H9 (cell line): ENCODE measurements at regions not wholly inside any gene's neighbourhood (a gene's known extent, or its start where the extent isn't known, plus 50 kb on each side); places are given as distances from the start of the nearest gene placed in this dataset.
"Not testable (repeated sequence)": the region's sequence is repeated elsewhere in the genome, so short reads cannot be mapped to it uniquely, and the experiment has no call there.

ENCODE experiments used
- DNase-seq: peaks from one replicate; pipeline ENCODE4 v3.0.0-alpha.2; 2017
- H2AFZ ChIP-seq: one replicate; pipeline ENCODE4 v1.6.1; 2013; ENCODE audit warnings: mild to moderate bottlenecking, low read length, control low read depth, moderate library complexity
- H2AK5ac ChIP-seq: 2 replicates; pipeline ENCODE4 v1.6.1; 2013; ENCODE audit warnings: low read length, control low read depth, mixed read lengths; ENCODE audit not compliant: insufficient read length
- H2BK120ac ChIP-seq: one replicate; pipeline ENCODE4 v1.6.1; 2013; ENCODE audit warnings: low read depth, mild to moderate bottlenecking, low read length, control low read depth, inconsistent platforms; ENCODE audit not compliant: poor library complexity, severe bottlenecking
- H2BK12ac ChIP-seq: 2 replicates; pipeline ENCODE4 v1.6.1; 2013; ENCODE audit warnings: low read length, control low read depth, mixed read lengths, low read depth; ENCODE audit not compliant: insufficient read length
- H2BK15ac ChIP-seq: 2 replicates; pipeline ENCODE4 v1.6.1; 2013; ENCODE audit warnings: low read depth, low read length, control low read depth
- H2BK20ac ChIP-seq: one replicate; pipeline ENCODE4 v1.6.1; 2013; ENCODE audit warnings: low read depth, mild to moderate bottlenecking, low read length, control low read depth, inconsistent platforms; ENCODE audit not compliant: poor library complexity, severe bottlenecking
- H2BK5ac ChIP-seq: 2 replicates; pipeline ENCODE4 v1.6.1; 2013; ENCODE audit warnings: low read length, control low read depth, mixed read lengths; ENCODE audit not compliant: insufficient read length
- H3K14ac ChIP-seq: 2 replicates; pipeline ENCODE4 v1.6.1; 2013; ENCODE audit warnings: low read length, control low read depth; ENCODE audit not compliant: insufficient read depth
- H3K18ac ChIP-seq: 2 replicates; pipeline ENCODE4 v1.6.1; 2013; ENCODE audit warnings: low read depth, mild to moderate bottlenecking, mixed read lengths, low read length, control low read depth; ENCODE audit not compliant: insufficient read length
- H3K23ac ChIP-seq: 2 replicates; pipeline ENCODE4 v1.6.1; 2013; ENCODE audit warnings: low read length, control low read depth, mixed read lengths, low read depth; ENCODE audit not compliant: insufficient read length
- H3K23me2 ChIP-seq: 2 replicates; pipeline ENCODE4 v1.6.1; 2013; ENCODE audit warnings: low read depth, mild to moderate bottlenecking, mixed read lengths, low read length, control low read depth; ENCODE audit not compliant: insufficient read length, poor library complexity, severe bottlenecking
- H3K27ac ChIP-seq: 2 replicates; pipeline ENCODE4 v1.5.1; 2013; ENCODE audit warnings: low read length, control low read depth, mixed read lengths, low read depth; ENCODE audit not compliant: insufficient read length
- H3K27me3 ChIP-seq: 2 replicates; pipeline ENCODE4 v1.6.1; 2013; ENCODE audit warnings: low read length, control low read depth, inconsistent platforms; ENCODE audit not compliant: insufficient read depth
- H3K4ac ChIP-seq: 2 replicates; pipeline ENCODE4 v1.6.1; 2013; ENCODE audit warnings: low read depth, mild to moderate bottlenecking, control low read depth, inconsistent platforms, low read length, moderate library complexity
- H3K4me1 ChIP-seq: 2 replicates; pipeline ENCODE4 v1.6.1; 2013; ENCODE audit warnings: low read length, control low read depth, inconsistent platforms; ENCODE audit not compliant: insufficient read depth
- H3K4me2 ChIP-seq: 2 replicates; pipeline ENCODE4 v1.6.1; 2013; ENCODE audit warnings: low read length, control low read depth, mixed read lengths; ENCODE audit not compliant: insufficient read length, insufficient read depth
- H3K56ac ChIP-seq: 2 replicates; pipeline ENCODE4 v1.6.1; 2013; ENCODE audit warnings: low read depth, mild to moderate bottlenecking, mixed read lengths, low read length, control low read depth; ENCODE audit not compliant: insufficient read length
- H3K79me1 ChIP-seq: 2 replicates; pipeline ENCODE4 v1.6.1; 2013; ENCODE audit warnings: low read depth, mild to moderate bottlenecking, moderate library complexity, low read length, control low read depth, inconsistent platforms; ENCODE audit not compliant: insufficient read depth, poor library complexity, severe bottlenecking
- H3K79me2 ChIP-seq: 2 replicates; pipeline ENCODE4 v1.6.1; 2013; ENCODE audit warnings: low read length, control low read depth, inconsistent platforms; ENCODE audit not compliant: insufficient read depth
- H3K9ac ChIP-seq: 2 replicates; pipeline ENCODE4 v1.6.1; 2013; ENCODE audit warnings: low read length, control low read depth, mixed read lengths; ENCODE audit not compliant: insufficient read length; ENCODE audit errors: extremely low read depth
- H3K9me3 ChIP-seq: one replicate; pipeline ENCODE4 v1.6.1; 2013; ENCODE audit warnings: low read depth, low read length, inconsistent platforms; ENCODE audit not compliant: control insufficient read depth
- H3T11ph ChIP-seq: one replicate; pipeline ENCODE4 v1.6.1; 2013; ENCODE audit warnings: mild to moderate bottlenecking, low read length, control low read depth, inconsistent platforms
- H4K20me1 ChIP-seq: one replicate; pipeline ENCODE4 v1.6.1; 2013; ENCODE audit not compliant: control insufficient read depth, insufficient read length, insufficient read depth
- H4K5ac ChIP-seq: 2 replicates; pipeline ENCODE4 v1.6.1; 2013; ENCODE audit warnings: low read depth, mild to moderate bottlenecking, mixed read lengths, low read length, control low read depth; ENCODE audit not compliant: insufficient read length
- H4K8ac ChIP-seq: replicated peaks from 2 replicates; pipeline ENCODE4 v1.6.1; 2013; ENCODE audit warnings: low read length, control low read depth, mixed read lengths, low read depth; ENCODE audit not compliant: insufficient read length
- H4K91ac ChIP-seq: 2 replicates; pipeline ENCODE4 v1.6.1; 2013; ENCODE audit warnings: low read depth, mild to moderate bottlenecking, moderate library complexity, mixed read lengths, low read length, control low read depth; ENCODE audit not compliant: insufficient read length
- H3K27ac Mint-ChIP-seq, 3 experiments: 2 replicates in 2 of 3; 3 replicates in 1 of 3; pipeline ENCODE4 v1.8.0; 2020 to 2021; ENCODE audit warnings: mixed read lengths in 3 of 3, mild to moderate bottlenecking in 1 of 3, moderate library complexity in 1 of 3
- H3K27me3 Mint-ChIP-seq: 2 replicates; pipeline ENCODE4 v1.8.0; 2021; ENCODE audit warnings: low read depth, mild to moderate bottlenecking, moderate library complexity, mixed read lengths
- H3K36me3 Mint-ChIP-seq, 3 experiments: 2 replicates in 2 of 3; 3 replicates in 1 of 3; pipeline ENCODE4 v1.8.0; 2020 to 2021; ENCODE audit warnings: low read depth in 3 of 3, mixed read lengths in 3 of 3; ENCODE audit not compliant: insufficient read depth in 1 of 3
- H3K4me1 Mint-ChIP-seq, 2 experiments: 2 replicates each; pipeline ENCODE4 v1.8.0; 2020; ENCODE audit warnings: mixed read lengths in 2 of 2
- H3K4me3 Mint-ChIP-seq, 2 experiments: 2 replicates in 1 of 2; 3 replicates in 1 of 2; pipeline ENCODE4 v1.8.0; 2020 to 2021; ENCODE audit warnings: mild to moderate bottlenecking in 2 of 2, mixed read lengths in 2 of 2, moderate library complexity in 1 of 2
- H3K9me3 Mint-ChIP-seq, 2 experiments: 2 replicates in 1 of 2; 3 replicates in 1 of 2; pipeline ENCODE4 v1.8.0; 2020; ENCODE audit warnings: mild to moderate bottlenecking in 2 of 2, mixed read lengths in 2 of 2, moderate library complexity in 1 of 2
- WGBS: extraction: QIAGEN DNeasy Blood & Tissue Kit; methylation state at CpG from one replicate; pipeline ENCODE4 v1.1.7; 2013; ENCODE audit warnings: missing lambda C conversion rate, low lambda C conversion rate, mixed read lengths; ENCODE audit not compliant: insufficient read length; ENCODE audit errors: extremely low coverage; 5-methylcytosine and 5-hydroxymethylcytosine counted together
- TF ChIP-seq, protein P1 (sequence below): fragments of 200-600 bp; sonication (generic); conservative IDR thresholded peaks from 3 replicates; pipeline ENCODE4 v1.8.0; 2021; ENCODE audit warnings: antibody characterized with exemption, mild to moderate bottlenecking

DNA sequence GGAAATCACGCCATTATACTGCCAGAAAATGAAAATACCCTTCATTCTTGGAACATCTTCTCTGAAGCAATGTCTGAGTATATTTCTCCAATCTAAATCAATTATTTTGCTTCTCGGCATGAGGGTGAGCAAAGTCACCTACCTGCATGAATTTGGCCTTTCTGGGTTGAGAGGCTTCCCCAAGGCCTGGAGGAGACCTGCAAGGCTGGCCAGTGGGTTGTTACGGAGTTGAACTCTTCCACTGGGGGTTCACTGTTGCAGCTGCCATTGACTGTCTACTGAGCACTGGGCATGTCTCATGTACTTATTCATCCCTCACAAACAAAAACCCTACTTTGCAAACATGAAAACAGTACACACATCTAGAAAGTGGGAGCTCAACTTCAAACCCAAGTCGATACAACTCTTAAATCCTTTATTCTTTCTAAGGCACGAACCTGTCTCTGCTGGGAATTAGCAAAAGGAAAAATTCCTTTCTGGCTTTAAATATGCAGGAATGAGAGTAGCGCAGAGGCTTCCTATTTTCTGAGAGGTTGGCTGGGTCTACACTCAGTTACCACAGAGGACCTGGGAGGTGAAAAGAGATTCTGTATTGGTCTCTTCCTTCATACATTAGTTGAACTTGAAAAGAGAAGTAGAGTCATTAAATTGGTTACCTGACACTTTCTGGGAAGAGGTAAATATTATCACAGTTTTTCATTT, 87.6 kb upstream of the SGK1 start:
- Histone ChIP-seq H3K4ac (no peak overlapping the region), H3K79me2 (no peaks in the 10 kb centered on the region), H4K8ac (no peak overlapping the region), H3K4me1 (peaks cover 4% of the 10 kb centered on the region; the same call in 1 of the 2 replicates), H4K20me1 (no peaks in the 10 kb centered on the region), H3K4me2 (peak overlapping the region; percentile 58), H3K27ac (peak overlapping the region; percentile 70), H4K91ac (no peak overlapping the region), H2AK5ac (no peak overlapping the region), H2BK5ac (no peak overlapping the region), H3K9me3 (no peaks in the 10 kb centered on the region), H2BK20ac (no peak overlapping the region), H3K18ac (no peak overlapping the region), H3T11ph (no peak overlapping the region), H2AFZ (no peak overlapping the region), H3K23ac (no peak overlapping the region), H4K5ac (no peak overlapping the region), H2BK12ac (peak overlapping the region; percentile 76), H2BK120ac (no peak overlapping the region), H3K56ac (no peak overlapping the region), H2BK15ac (no peak overlapping the region), H3K23me2 (peaks cover 2% of the 10 kb centered on the region), H3K14ac (no peak overlapping the region), H3K79me1 (no peaks in the 10 kb centered on the region), H3K27me3 (no peaks in the 10 kb centered on the region), H3K9ac (no peak overlapping the region)
- no CpG with 5 or more reads among the region's 6 CpGs for WGBS
- Mint-ChIP-seq H3K36me3 (no peaks in the 10 kb centered on the region), H3K27me3 (no peaks in the 10 kb centered on the region), H3K4me3 (peak overlapping the region in 1 of 2 experiments; percentile 7; a peak in 1 of 5 replicates), H3K27ac (peak overlapping the region; percentile 47 to 92 (median 89); a peak in 6 of 7 replicates), H3K4me1 (peaks cover 25 to 30% of the 10 kb centered on the region in 2 experiments), H3K9me3 (no peaks in the 10 kb centered on the region)
- no peak for DNase-seq
- TF ChIP-seq, protein P1, sequence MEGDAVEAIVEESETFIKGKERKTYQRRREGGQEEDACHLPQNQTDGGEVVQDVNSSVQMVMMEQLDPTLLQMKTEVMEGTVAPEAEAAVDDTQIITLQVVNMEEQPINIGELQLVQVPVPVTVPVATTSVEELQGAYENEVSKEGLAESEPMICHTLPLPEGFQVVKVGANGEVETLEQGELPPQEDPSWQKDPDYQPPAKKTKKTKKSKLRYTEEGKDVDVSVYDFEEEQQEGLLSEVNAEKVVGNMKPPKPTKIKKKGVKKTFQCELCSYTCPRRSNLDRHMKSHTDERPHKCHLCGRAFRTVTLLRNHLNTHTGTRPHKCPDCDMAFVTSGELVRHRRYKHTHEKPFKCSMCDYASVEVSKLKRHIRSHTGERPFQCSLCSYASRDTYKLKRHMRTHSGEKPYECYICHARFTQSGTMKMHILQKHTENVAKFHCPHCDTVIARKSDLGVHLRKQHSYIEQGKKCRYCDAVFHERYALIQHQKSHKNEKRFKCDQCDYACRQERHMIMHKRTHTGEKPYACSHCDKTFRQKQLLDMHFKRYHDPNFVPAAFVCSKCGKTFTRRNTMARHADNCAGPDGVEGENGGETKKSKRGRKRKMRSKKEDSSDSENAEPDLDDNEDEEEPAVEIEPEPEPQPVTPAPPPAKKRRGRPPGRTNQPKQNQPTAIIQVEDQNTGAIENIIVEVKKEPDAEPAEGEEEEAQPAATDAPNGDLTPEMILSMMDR, result no peak

DNA sequence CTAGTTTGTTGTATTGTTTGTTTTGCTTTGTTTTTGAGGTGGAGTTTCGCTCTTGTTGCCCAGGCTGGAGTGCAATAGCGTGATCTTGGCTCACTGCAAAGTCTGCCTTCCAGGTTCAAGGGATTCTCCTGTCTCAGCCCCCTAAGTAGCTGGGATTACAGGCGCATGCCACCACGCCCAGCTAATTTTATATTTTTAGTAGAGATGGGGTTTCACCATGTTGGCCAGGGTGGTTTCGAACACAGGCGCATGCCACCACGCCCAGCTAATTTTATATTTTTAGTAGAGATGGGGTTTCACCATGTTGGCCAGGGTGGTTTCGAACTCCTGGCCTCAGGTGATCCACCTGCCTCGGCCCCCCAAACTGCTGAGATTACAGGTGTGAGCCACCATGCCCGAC, 85.4 kb upstream of the SGK1 start:
- not testable (repeated sequence) for H3K4ac ChIP-seq, H2BK5ac ChIP-seq, H3K4me3 Mint-ChIP-seq, H2BK120ac ChIP-seq, H3K9me3 ChIP-seq, H3K9me3 Mint-ChIP-seq, H2BK12ac ChIP-seq, DNase-seq, H3K27me3 Mint-ChIP-seq, H4K91ac ChIP-seq, H4K5ac ChIP-seq, H3K4me1 ChIP-seq, H4K20me1 ChIP-seq, H2AFZ ChIP-seq, H2BK20ac ChIP-seq, H3K79me2 ChIP-seq, H2BK15ac ChIP-seq, H3K14ac ChIP-seq, H3K79me1 ChIP-seq, H3K9ac ChIP-seq, H3K4me2 ChIP-seq, H3K36me3 Mint-ChIP-seq, H4K8ac ChIP-seq, H3K27ac Mint-ChIP-seq, H3K23ac ChIP-seq, H3T11ph ChIP-seq, H3K23me2 ChIP-seq, H3K18ac ChIP-seq, H2AK5ac ChIP-seq, H3K56ac ChIP-seq, H3K27ac ChIP-seq, H3K27me3 ChIP-seq
- H3K4me1 Mint-ChIP-seq, result peaks cover 30 to 38% of the 10 kb centered on the region in 2 experiments
- no CpG with 5 or more reads among the region's 10 CpGs for WGBS
